GM20431 (cell line): ENCODE measurements at regions not wholly inside any gene's neighbourhood (a gene's known extent, or its start where the extent isn't known, plus 50 kb on each side); places are given as distances from the start of the nearest gene placed in this dataset.
"Not testable (repeated sequence)": the region's sequence is repeated elsewhere in the genome, so short reads cannot be mapped to it uniquely, and the experiment has no call there.

Source experiments
- in situ Hi-C: fragments of 300-500 bp; cut with MseI, MboI; formaldehyde crosslinking; loops from one replicate; pipeline ENCODE4 v1.15.0; 2020; ENCODE audit warnings: low sequenced_read_pairs; ENCODE audit not compliant: unreplicated experiment

DNA sequence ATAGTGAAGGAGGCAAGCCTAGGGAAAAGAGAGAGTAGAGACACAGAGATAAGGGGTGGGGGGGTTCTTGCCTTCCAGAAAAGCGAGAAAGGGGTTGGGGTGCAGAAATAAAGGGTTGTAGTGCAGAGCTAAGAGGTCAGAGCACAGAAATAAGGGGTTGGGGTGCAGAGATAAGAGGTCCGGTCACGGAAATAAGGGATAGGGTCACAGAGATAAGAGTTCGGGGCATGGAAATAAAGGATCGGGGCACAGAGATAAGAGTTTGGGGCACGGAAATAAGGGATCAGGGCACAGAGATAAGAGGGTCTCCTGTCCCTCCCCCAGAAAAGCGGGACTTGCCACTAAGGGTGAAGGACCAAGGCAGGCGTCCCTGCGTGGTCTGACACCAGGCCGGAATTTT is 222.0 kb downstream of the OTOP1 start:
- in situ Hi-C loops = loop anchor here (25.0 kb wide), 1 partner anchor 108 kb away; no protein-coding TSS in a partner anchor

DNA sequence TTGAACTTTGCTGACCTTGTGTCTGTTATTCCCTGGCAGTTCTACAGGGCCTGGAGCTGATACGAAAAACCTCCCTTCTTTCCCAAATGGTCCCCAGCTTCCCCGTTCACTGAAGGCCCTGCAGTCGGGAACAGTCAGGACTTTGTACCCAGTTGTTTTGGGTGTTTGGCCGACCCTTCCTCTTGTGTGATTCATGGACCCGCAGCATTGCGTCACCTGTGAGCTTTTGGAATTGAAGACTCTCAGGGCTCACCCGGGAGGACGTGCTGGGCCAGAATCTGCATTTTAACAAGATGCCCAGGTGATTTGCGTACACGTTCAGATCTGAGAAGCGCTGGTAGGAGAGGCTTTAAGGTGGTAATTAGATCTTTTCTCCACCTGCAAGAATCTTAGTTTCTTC is 220.4 kb downstream of the OTOP1 start:
- in situ Hi-C loops = loop anchor here (25.0 kb wide), 1 partner anchor 106 kb away; no protein-coding TSS in a partner anchor

DNA sequence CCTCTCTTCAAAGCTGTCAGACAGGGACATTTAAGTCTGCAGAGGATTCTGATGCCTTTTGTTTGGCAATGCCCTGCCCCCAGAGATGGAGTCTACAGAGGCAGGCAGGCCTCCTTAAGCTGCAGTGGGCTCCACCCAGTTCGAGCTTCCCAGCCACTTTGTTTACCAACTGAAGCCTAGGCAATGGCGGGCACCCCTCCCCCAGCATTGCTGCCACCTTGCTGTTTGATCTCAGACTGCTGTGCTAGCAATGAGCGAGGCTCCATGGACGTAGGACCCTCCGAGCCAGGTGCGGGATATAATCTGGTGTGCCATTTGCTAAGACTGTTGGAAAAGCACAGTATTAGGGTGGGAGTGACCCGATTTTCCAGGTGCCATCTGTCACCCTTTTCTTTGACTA is 207.7 kb downstream of the OTOP1 start:
- in situ Hi-C loops = loop anchor here (25.0 kb wide), 1 partner anchor 93 kb away; no protein-coding TSS in a partner anchor

DNA sequence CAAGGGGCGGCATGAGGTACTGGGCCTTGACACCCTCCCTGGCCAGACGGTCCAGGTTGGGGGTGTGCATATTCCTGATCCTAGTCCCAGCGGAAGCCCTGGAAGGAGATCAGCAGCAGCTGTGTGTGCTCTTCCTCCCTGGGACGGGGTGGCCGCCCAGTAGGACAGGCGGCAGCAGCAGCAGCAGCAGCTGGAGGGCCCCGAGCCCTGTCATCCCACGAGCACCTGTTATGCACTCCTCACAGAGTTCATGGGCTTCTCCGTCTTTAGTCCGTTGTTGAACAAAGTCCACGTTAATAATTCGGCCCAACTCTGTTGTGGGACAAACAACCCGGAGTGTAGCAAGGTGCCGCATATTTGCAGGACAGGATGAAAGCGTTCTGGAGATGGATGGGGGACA is 205.6 kb downstream of the OTOP1 start:
- in situ Hi-C loops = loop anchor here (25.0 kb wide), 1 partner anchor 91 kb away; no protein-coding TSS in a partner anchor

DNA sequence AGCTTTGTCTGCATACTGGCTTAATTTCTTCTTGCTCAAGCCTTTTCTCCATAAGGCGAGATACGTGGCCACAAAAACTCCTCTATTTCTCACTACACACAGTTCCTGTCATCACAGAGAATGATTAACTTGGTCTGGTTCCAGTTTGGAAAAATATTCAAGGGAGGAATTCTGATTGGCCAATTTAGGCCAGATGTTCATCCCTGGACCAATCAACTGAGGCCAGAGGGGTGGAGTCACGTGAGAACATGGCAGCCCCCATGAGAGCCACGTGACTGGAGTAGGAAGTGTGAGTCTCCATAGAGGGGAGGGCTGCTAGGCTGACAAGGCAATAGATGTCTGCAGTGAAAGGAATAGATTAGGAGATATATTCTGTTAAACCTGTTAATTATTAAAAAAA is 200.0 kb downstream of the OTOP1 start:
- in situ Hi-C loops = not testable (repeated sequence)

DNA sequence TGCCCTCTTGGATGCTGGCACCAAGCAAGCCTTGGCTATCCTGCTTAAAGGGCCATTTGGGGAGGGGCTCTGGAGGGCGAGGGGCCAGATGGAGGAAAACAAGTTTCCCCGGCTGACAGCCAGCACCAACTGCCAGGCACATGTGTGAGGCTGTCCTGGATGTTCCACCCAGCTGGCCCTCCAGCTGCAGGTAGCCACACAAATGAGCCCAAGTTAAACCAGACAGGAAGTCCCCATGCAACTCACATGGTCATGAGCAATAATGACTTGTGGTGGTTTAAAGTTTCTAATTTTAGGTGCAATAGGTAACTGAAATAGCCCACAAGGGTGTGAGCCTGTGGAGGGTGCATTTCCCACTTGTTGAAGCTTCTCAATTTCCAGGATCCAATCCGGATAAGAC is 198.0 kb downstream of the OTOP1 start:
- in situ Hi-C loops = not testable (repeated sequence)

DNA sequence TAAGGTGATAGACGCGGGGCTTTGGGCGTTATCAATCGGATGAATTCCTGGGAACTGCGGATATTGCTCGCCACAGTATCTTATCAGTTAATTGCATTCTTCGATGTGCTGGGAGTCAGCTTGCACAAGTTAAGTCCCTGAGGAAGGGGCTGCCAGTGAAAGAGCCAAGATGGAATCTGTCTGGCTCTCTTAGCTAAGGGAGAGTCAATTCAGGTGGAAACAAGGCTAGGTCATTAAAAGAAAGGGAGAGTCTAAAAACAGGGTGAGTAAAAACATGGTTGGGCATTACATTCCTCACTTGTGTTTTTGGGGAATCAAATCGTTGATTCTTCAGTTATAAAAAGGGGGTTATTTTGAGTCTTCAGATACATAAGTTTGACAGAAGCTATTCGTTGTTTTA is 196.2 kb downstream of the OTOP1 start:
- in situ Hi-C loops = not testable (repeated sequence)

DNA sequence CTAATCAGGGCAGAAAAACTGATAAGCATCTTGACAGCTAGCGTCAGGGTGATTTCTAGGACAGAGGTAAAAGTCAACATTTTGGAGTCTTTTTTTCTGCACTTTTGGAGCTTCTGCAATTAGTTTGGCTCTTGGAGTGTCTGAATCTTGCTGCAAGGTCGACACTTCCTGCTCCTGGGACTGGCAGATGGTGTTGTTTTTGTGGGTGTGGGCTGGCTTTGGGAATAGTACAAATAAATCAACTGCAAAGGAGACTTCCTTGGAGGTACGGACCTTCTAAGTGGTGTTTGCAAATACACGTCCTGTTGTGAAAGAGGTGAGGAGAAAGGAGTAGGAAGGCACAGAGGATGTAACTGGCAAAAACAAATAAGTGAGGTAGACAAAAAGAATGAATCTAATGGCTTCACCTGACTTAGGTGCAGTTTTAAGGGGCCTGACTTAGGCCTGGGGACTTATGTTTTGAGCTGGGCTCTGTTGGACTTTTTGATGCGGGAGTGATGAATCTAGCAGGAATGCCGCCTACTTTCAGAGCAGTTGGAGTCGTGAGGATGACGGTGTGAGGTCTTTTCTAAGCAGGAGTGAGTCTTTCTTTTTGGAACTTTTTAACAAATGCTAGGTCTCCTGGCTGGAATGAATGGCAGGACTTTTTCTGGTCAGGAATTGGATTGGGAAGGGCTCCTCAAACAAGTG is 195.1 kb downstream of the OTOP1 start:
- in situ Hi-C loops = not testable (repeated sequence)

DNA sequence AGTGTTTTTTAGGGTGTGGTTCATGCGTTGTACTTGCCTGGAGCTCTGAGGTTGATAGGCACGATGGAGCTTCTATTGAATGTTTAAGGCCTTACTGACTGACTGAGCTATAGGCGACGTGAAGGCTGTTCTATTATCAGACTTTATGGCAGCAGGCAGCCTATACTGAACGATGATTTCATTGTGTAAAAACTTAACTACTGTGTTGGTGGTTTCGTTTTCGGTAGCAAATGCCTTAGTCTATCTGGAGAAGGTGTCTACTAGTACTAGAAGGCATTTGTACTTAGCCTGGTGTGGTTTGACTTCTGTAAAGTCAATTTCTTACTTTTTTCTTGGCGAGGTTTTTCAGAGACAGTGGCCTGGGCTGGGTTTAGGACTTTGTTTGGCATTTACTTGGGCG is 194.4 kb downstream of the OTOP1 start:
- in situ Hi-C loops = not testable (repeated sequence)

DNA sequence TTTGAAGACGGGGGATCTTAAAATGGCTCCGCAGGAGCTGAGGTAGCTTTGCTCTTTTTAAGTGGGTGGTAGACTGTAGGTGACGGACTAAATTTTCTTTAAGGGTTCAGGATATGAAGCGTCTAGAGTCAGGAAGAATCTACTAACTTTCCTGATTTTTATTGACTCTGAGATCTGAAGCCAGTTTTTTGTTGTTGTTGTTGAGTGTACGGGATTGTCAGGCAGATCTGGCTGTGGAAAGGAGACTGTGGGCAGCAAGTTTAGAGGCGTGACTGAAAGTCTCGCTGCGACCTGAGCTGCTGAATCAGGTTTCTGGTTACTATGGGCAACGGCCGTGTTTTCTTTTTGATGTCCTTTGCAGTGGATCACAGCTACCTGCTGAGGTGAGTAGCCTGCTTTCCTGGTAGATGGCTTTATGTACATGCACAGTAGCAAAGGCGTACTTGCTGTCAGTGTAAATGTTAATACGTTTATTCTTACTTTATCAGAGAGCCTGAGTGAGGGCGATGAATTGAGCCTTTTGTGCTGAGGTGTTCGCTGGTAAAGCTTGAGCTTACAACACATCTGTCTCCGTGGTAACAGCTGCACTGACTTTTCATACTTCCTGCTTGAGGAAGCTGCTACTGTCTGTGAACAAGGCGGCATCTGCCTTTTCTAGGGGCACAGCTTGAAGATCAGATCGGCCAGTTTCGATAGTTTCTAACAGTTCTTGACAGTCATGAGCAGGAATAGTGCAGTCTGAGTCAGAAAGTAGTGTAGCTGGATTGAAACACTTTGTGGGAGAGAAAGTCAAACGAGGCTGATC is 193.7 kb downstream of the OTOP1 start:
- in situ Hi-C loops = not testable (repeated sequence)

DNA sequence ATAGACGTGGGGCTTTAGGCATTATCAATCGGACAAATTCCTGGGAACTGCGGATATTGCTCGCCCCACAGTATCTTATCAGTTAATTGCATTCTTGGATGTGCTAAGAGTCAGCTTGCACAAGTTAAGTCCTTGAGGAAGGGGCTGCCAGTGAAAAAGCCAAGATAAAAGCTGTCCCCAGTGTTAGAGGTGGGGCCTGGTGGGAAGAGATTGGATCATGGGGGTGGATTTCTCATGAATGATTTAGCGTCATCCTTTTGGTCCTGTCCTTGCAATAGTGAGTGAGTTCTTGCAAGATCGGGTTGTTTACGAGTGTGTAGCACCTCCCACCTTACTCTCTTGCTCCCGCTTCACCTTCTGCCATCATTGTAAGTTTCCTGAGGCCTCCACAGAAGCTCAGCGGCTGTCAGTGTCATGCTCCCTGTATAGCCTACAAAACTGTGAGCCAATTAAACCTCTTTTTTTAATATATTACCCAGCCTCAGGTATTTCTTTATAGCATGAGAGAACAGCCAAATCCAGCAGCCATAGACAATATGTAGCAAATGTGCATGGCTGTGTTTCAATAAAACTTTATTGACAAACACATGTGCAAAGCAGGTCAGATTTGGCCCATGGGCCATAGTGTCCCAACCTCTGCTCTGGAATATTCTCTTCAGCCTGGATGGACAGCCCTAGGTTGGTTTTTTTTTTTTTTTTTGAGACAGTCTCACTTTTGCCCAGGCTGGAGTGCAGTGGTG is 189.2 kb downstream of the OTOP1 start:
- in situ Hi-C loops = not testable (repeated sequence)

DNA sequence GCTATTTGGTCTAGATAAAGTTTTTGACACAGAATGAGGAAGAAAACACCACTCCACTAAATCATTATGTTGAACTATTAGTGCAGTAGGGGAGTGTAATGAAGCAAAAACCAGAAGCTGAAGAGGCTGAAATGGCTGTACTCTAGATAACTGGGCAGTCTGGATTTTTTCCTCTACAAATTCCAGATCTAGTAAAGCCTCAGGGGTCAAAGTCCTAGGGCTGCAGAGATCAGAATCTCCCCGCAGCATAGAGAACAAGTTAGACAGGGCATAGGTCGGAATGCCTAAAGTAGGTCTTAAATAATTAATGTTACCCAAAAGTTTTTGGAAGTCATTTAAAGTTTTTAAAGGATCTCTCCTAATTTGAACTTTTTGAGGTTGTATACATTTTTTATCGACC is 180.9 kb downstream of the OTOP1 start:
- in situ Hi-C loops = not testable (repeated sequence)

DNA sequence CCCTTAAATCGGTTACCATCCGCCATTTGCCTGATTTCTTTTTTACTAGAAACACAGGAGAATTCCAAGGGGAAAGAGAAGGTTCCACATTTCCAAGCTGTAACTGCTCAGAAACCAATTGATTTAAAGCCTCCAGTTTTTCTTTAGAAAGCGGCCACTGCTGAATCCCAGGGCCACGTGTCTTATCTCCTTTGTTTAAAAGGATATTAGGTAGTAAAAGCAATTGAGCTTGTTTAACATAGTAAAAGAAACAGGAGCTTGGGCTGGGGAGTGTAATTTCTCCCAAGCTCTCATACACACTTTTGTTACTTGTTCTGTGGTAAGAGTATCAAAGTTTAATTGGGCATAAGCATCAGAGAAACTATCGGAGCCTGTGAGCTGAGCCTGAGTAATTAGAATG is 180.0 kb downstream of the OTOP1 start:
- in situ Hi-C loops = not testable (repeated sequence)

DNA sequence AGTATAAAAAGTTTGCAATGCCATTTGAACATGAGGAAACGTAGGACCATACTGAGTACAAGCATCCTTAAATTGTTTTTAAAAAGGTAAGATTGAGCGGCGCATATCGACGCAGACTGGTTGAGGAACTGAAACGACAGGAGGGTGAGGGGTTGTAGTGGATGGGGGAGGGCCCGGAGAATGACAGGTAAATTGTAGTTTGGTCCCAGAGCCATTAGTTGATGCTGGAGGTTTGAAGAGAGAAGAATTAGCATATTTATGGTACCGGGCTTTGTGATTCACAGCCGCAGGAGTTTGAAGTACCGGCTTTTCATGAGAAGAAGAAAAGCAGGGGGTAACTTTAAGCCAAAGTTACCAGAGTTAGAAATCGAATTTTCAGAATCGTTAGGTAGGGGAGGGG is 179.5 kb downstream of the OTOP1 start:
- in situ Hi-C loops = not testable (repeated sequence)

DNA sequence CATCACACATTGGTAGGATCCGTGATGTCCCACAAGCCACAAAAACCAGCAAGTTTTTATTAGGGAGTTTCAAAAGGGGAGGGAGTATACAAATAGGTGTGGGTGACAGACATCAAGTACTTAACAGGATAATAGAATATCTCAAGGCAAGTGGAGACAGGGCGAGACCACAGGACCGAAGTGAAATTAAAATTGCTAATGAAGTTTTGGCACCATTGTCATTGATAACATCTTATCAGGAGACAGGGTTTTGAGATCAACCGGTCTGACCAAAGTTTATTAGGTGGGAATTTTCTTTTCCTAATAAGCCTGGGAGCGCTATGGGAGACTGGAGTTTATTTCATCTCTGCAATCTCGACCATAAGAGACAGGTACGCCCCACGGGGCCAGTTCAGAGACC is 178.5 kb downstream of the OTOP1 start:
- in situ Hi-C loops = not testable (repeated sequence)

DNA sequence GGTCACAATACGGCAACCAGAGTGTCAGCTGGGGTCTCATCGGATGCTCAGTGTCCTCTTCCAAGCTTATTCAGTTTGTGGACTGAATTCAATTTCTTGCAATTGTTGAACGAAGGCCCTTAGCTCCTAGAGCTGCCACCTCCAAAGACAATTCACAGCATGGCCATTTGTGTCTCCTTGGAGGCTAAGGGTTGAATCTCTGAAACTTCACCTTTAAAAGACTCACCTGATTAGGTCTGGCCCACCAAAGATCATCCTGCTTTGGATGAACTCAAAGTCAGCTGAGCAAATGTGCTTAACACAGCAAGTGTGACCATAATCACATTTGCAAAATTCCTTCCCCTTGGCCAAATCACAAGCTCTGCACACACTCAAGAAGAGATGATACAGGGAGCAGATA is 175.9 kb downstream of the OTOP1 start:
- in situ Hi-C loops = not testable (repeated sequence)

DNA sequence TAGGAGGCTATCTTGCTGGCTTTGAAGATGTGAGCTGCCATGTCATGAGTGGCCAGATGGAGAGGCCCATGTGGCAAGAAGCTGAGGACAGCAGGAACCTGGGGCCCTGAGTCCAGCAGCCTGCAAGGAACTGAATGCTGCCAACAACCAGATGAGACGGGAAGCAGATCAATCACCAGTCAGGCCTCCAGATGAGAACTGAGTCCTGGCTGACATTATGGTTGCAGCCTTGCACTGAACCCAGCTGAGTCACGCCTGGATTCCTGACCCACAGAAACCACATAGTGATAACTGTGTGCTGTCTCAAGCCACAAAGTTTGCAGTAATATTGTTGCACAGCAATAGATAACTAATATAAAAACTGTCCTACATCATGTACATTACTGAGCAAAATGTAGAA is 173.8 kb downstream of the OTOP1 start:
- in situ Hi-C loops = not testable (repeated sequence)

DNA sequence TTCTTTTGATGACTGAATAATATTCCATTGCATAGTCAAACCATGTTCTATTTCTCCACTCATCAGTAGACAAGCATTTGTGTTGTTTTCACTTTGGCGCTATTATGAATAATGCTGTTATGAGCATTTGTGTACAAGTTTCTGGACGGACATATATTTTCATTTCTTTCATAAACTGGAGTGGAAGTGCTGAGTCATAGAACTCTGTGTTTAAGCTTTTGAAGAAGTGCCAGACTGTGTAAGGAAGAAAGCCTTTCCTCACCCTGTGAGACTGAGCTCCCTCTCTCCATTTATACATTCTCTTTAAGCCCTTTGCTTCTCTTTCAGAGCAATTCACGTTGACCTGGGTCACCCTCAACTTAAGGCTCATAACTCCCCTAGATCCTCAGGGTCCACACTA is 169.5 kb downstream of the OTOP1 start:
- in situ Hi-C loops = not testable (repeated sequence)

DNA sequence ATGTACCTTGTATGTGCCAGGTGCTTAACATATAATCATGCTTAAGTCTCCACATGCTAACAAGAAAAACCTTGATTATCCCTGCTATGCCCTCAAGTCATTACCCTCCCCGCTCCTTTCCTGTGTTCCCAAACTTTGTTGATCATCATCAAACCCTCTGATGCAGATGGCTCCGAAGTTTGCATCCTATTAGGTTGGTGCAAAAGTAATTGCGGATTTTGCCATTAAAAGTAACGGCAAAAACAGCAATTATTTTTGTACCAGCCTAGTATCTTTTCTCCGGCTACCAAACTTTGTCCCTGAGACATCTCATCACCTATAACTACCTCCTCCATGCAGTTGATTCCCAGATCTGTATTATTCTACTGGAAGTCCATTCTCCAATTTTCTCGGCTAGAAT is 142.6 kb downstream of the OTOP1 start:
- in situ Hi-C loops = not testable (repeated sequence)

DNA sequence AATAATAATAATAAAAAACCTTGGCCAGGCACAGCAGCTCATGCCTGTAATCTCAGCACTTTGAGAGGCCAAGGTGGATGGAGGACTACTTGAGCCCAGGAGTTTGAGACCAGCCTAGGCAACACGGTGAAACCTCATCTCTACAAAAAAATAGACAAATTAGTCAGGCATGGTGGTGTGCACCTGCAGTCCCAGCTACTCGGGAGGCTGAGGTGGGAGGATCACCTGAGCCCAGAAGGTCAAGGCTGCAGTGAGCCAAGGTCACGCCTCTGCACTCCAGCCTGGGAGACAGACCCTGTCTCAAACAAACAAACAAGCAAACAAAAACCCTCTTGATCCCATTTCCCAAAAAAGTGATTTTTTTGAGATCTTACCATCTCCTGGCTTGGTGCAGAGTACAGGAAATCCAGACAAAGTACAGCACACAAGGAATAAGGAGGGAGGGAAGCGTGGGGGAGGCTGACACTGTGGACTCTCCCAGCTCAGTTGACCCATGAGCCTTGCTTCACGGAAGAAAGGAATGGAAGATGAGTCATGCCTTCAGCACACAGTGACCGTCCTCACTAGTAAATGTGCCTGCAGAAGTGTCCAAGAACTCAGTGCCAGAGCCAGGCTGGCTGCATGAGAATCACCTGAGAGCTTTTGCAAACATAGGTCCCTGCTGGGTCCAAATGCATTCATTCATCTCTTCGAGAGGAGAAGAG is 136.9 kb downstream of the OTOP1 start:
- in situ Hi-C loops = not testable (repeated sequence)
